Stimulated activated CD8-positive, alpha-beta memory T cell treated with anti-CD3 and anti-CD28 coated beads, Interleukin-15, amount 100 ng/mL, for 4 hours (primary cell): ENCODE measurements at regions not wholly inside any gene's neighbourhood (a gene's known extent, or its start where the extent isn't known, plus 50 kb on each side); places are given as distances from the start of the nearest gene placed in this dataset.
"Not testable (repeated sequence)": the region's sequence is repeated elsewhere in the genome, so short reads cannot be mapped to it uniquely, and the experiment has no call there.

ENCODE experiments used
- DNase-seq, 2 donors: peaks; one replicate each; pipeline ENCODE4 v3.0.0-alpha.2; 2020; ENCODE audit warnings: low read depth in 2 of 2

GRCh38 chr4:13678186-13678924 lies 50.8 kb upstream of the BOD1L1 start:
- no peak for DNase-seq

- DNase-seq: no peak
These were observed 54.0 kb upstream of the BOD1L1 start for GRCh38 chr4:13681570-13681969.

GRCh38 chr4:13694256-13694655 lies 66.7 kb upstream of the BOD1L1 start:
- DNase-seq: no peak

GRCh38 chr4:13698296-13698695 lies 70.8 kb upstream of the BOD1L1 start:
- DNase-seq: no peak

DNA sequence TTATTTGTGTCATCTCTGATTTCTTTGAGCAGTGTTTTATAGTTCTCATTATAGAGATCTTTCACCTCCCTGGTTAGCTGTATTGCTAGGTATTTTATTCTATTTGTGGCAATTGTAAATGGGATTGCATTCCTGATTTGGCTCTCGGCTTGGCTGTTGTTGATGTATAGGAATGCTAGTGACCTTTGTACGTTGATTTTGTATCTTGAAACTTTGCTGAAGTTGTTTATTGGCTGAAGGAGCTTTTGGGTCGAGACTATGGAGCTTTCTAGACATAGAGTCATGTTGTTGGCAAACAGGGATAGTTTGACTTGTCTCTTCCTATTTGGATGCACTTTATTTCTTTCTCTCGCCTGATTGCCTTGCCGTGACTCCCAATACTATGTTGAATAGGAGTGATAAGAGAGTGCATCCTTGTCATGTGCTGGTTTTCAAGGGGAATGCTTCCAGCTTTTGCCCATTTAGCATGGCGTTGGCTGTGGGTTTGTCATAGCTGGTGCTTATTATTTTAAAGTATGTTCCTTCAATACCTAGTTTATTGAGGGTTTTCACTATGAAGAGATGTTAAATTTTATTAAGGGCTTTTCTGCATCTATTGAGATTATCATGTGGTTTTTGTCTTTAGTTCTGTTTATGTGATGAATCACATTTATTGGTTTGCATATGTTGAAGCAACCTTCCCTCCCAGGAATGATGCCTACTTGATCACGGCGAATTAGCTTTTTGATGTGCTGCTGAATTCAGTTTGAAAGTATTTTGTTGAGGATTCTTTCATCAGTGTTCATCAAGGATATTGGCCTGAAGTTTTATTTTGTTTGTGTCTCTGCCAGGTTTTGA lies 72.7 kb upstream of the BOD1L1 start:
- DNase-seq: no peak

- not testable (repeated sequence) for DNase-seq
These were observed 73.3 kb upstream of the BOD1L1 start for GRCh38 chr4:13700858-13701140.

DNA sequence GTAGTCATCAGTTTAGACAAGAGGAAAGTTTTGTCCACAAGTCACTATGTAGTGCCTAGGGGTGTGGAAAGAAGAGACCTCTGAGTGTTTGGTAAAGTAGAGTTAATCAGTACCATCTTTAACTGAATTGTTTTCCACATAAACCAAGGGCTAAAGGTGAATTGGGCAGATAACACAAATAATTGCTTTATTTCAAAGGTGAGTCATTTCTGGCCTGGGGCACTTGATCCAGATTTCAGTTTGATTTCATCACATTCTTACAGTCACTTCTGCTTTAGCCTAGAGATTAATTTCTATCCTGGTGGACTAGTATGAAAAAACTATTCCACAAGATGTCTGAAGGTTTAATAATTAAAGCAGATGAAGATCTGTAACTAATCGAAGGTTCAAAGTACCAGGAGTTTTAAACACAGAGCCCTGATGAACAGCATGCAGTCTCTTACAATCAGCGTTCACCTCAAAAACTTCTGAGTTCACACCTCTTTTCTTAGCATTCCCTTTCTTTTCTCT lies 74.5 kb upstream of the BOD1L1 start:
- DNase-seq: no peak

DNA sequence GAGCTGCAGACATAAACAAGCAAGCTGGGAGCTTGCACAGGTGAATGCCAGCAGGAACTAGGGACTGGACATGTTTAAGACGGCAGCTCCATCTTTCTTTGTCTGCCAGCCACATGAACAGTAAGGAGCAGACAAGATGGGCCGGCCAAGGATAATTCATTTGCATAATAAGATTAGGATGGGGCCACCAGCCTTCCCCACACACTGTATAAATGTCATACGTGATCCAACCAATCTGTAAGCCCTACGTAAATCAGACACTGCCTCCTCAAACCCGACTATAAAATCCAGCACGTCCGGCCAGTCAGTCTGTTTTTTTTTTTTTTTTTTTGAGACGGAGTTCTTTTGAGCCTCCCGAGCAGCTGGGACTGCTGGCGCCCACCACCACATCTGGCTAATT lies 75.6 kb upstream of the BOD1L1 start:
- no peak for DNase-seq

DNA sequence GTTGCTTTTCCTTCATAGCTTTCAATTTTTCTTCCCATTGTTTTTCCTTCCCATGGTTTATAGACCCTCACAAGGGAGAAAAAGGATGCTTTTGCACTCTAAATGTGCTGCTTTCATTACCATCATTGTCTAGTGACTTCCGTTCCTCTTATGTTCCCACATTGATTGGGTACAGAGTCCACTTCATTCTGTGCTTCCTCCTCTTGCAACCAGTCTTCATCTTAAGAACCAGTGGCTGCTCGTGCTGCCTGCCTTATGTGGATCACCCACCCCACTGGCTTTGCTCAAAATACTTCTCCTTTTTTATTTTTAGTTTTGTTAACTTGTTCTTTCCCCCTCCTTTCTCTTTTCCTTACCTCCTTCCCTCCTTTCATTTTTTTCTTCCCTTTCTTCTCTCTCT lies 76.5 kb upstream of the BOD1L1 start:
- no peak for DNase-seq

- no peak for DNase-seq
These were observed 77.2 kb upstream of the BOD1L1 start for GRCh38 chr4:13704761-13705160.

GRCh38 chr4:13705521-13706041 lies 78.1 kb upstream of the BOD1L1 start:
- no peak for DNase-seq

GRCh38 chr4:13706120-13706519 lies 78.6 kb upstream of the BOD1L1 start:
- no peak for DNase-seq

DNA sequence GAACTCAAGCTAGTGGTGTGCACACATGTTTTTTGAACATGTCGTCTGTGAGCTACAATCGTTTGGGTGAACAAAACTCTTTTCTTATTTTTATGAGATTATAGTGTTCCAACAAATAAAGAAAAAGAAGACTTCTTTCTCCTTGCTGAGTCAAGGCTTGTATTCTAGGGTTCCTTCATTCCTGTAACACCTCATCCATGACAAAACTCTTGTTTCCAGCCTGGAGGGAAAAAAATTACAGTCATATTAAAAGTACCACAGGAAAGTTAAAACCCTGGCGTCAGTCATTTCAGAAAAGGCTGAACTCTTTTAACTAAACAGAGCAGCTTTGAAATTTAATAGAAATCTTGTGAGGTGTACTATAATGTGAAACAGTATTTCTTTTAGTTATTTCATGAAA lies 79.2 kb upstream of the BOD1L1 start:
- no peak for DNase-seq

DNA sequence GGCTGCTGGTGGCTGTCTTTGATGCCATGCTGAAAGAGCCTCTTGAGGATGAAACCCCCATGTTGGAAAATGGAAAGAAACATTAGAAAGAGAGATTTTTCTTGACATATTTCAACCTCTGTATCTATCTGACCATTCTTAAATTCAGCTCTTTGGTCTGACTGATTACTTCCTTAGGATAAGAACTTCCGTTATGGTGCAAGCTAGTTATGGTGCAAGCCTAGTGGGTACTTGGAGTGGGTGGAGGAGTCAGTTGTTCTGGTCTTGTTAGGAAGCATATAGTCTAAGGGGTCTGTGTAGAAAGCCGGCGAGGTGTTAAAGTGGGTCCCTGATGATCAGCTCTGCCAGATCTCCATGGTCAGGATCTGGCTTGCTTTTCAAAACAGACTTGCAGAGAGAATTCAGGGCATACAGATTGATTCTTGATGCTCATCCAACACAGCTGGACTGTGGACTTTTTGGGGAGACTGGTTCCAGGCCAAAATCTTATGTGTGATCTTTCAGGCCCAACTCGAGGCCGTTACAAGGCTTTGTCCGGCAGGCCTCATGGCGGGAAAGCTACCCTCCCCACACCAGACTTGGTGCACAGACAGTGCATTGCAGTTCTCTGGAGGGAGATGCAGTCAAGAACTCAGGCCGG lies 82.8 kb upstream of the BOD1L1 start:
- DNase-seq: no peak

- no peak for DNase-seq
These were observed 83.8 kb upstream of the BOD1L1 start for GRCh38 chr4:13711233-13711785.

- DNase-seq: no peak
These were observed 94.4 kb upstream of the BOD1L1 start for GRCh38 chr4:13721894-13722293.

DNA sequence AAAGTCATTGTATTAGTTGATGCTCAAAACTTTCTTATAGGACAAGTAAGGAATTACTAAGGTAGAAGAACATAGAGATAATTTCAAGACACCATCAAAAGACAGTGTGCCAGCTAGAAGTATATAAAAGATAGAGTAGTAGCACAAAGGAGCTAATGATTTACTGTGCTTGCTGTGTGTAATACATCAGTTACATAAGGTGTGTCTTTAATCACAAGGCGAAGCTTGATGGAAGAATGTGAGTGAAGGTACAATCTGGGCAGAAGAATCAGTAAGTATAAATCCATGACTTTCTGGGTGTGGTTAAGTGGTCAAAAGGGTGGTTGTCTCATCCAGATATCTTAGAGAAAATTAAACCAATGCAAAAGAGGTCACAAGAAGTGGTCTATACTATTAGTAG lies 95.1 kb upstream of the BOD1L1 start:
- no peak for DNase-seq

GRCh38 chr4:13728761-13729160 lies 101.2 kb upstream of the BOD1L1 start:
- DNase-seq: no peak

- no peak for DNase-seq
These were observed 103.5 kb upstream of the BOD1L1 start for GRCh38 chr4:13731019-13731418.

GRCh38 chr4:13733817-13734216 lies 106.3 kb upstream of the BOD1L1 start:
- no peak for DNase-seq

DNA sequence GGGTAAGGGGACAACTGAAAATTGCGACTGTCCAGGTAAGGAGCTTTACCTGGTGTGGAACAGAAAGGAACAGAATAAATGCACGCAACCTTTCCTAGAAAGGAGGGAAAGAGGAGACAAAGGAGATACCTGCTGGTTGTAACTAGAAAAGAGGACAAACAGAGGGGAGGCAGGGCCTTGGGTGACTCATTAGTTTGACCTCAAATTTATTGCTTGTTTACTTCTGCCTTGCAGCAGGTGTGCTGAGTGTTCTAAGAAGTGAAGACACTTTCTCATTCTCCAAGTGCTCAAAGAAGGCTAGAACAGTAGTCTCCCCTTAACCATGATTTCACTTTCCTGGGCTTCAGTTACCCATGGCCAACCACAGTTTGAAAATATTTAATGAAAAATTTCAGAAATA lies 123.1 kb upstream of the BOD1L1 start:
- no peak for DNase-seq

GRCh38 chr4:13761581-13761980 lies 134.1 kb upstream of the BOD1L1 start:
- not testable (repeated sequence) for DNase-seq
